Neural cell (in vitro differentiated cells): ENCODE measurements at regions not wholly inside any gene's neighbourhood (a gene's known extent, or its start where the extent isn't known, plus 50 kb on each side); places are given as distances from the start of the nearest gene placed in this dataset.

ENCODE experiments used
- EP300 ChIP-seq: fragments of 450-650 bp; conservative IDR thresholded peaks from 2 replicates; pipeline ENCODE4 v1.6.1; 2014; ENCODE audit warnings: antibody characterized with exemption, mild to moderate bottlenecking, moderate library complexity; ENCODE audit not compliant: poor library complexity, severe bottlenecking
- EZH2 ChIP-seq: fragments of 200-600, 300-800 bp; shearing (Covaris generic), sonication (generic); IDR thresholded peaks from 2 replicates; pipeline ENCODE4 v1.6.1; 2014; ENCODE audit warnings: antibody characterized with exemption, low read length, borderline replicate concordance, mild to moderate bottlenecking; ENCODE audit not compliant: insufficient read depth, poor library complexity, severe bottlenecking
- MXI1 ChIP-seq: fragments of 450-650 bp; conservative IDR thresholded peaks from 2 replicates; pipeline ENCODE4 v1.6.1; 2014; ENCODE audit warnings: antibody characterized with exemption, mild to moderate bottlenecking; ENCODE audit not compliant: poor library complexity, severe bottlenecking
- POLR2AphosphoS5 ChIP-seq: IDR thresholded peaks from 2 replicates; pipeline ENCODE4 v1.6.1; 2012
- RAD21 ChIP-seq: fragments of 450-650 bp; conservative IDR thresholded peaks from 2 replicates; pipeline ENCODE4 v1.6.1; 2014; ENCODE audit warnings: antibody characterized with exemption, mild to moderate bottlenecking, moderate library complexity
- TAF1 ChIP-seq: IDR thresholded peaks from 2 replicates; pipeline ENCODE4 v1.6.1; 2012; ENCODE audit warnings: low read depth
- TF ChIP-seq, protein P1 (sequence below): fragments of 450-650 bp; IDR thresholded peaks from 2 replicates; pipeline ENCODE4 v1.5.1; 2014; ENCODE audit warnings: antibody characterized with exemption, mild to moderate bottlenecking, moderate library complexity; ENCODE audit not compliant: poor library complexity, severe bottlenecking

DNA sequence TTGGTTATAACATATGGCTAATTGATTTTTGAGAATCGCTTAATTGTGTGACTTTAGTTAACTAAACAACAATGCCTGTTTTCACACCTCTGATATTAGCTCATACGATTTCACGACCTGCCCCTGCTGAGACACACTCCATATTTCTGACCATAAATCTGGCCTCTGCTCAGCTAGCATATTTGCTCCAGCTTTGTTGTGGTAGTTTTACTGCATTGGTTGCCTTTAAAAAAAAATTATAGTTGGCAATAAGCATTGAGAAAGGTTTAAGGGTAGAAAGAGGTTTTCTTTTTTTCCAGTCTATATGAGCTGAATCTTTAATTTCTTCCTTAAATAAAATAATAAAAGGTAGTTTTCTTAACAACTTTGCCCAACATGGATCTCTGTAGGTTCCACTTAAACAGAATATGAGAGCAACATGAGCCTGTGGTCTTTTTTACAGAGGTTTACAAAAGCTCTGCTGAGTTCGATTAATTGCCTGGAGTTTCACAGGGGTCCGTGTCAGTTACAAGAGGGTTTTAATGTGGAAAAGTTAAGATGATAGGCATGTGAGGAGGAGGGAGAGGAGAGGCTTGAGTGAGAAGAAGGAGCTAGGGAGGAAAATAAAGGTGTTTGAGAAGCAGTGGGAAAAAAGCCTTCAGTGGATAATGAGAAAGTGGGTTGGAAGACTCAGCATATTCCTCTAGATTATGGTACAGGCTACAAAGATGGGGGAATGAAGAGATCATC lies 318.2 kb downstream of the CXCL12 start:
- TF ChIP-seq, protein P1, sequence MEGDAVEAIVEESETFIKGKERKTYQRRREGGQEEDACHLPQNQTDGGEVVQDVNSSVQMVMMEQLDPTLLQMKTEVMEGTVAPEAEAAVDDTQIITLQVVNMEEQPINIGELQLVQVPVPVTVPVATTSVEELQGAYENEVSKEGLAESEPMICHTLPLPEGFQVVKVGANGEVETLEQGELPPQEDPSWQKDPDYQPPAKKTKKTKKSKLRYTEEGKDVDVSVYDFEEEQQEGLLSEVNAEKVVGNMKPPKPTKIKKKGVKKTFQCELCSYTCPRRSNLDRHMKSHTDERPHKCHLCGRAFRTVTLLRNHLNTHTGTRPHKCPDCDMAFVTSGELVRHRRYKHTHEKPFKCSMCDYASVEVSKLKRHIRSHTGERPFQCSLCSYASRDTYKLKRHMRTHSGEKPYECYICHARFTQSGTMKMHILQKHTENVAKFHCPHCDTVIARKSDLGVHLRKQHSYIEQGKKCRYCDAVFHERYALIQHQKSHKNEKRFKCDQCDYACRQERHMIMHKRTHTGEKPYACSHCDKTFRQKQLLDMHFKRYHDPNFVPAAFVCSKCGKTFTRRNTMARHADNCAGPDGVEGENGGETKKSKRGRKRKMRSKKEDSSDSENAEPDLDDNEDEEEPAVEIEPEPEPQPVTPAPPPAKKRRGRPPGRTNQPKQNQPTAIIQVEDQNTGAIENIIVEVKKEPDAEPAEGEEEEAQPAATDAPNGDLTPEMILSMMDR, result no peak
- TF ChIP-seq RAD21, result no peak
- TF ChIP-seq MXI1, result no peak
- no peak for TF ChIP-seq EP300
- no peak for TF ChIP-seq TAF1
- TF ChIP-seq POLR2AphosphoS5, result no peak
- no peak for TF ChIP-seq EZH2
